Dedifferentiated amniotic fluid mesenchymal stem cell (primary cell): ENCODE measurements at regions not wholly inside any gene's neighbourhood (a gene's known extent, or its start where the extent isn't known, plus 50 kb on each side); places are given as distances from the start of the nearest gene placed in this dataset.
"Not testable (repeated sequence)": the region's sequence is repeated elsewhere in the genome, so short reads cannot be mapped to it uniquely, and the experiment has no call there.

Source experiments
- DNase-seq: peaks from one replicate; pipeline ENCODE4 v3.0.0-alpha.2; 2016; ENCODE audit errors: extremely low spot score

GRCh38 chr2:14053105-14053504, 579.4 kb upstream of the LRATD1 start:
- no peak for DNase-seq

DNA sequence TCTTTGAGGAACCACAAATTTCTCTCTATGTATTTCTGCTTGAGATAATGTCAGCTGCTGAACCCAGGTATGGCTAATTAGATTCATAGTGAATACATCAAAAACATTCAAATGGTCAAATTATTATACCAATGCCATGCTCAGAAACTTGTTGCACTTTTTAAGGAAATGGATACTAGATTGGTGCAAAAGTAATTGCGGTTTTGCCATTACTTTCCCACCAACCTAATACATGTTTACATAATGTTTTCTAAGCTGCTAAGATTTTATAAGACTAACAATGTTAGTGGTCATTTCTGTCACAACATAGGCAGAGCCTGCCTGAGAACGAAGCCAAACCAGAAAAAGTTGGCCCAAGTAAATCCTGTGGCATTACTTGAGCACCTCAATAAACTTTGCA, 568.2 kb upstream of the LRATD1 start:
- no peak for DNase-seq

DNA sequence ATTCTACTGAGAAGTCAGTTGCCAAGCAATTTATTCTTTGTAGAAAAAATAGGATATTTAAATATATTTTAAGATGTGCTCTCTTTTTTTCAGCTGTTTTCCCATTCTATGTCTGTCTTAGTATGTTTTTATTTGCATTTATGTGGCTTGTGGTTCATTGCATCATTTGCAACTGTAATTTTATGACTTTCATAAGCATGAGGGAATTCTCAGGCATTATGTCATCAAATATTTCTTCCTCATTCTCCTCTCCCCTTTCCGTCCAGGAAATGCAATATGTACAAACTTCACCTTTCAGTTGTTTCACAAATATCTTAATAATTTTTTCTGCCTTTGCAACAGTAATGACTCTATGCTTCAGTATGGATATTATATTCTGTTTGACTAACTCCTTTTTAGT, 560.2 kb upstream of the LRATD1 start:
- no peak for DNase-seq

- DNase-seq, result no peak
Measured at GRCh38 chr2:14074691-14075090, 557.8 kb upstream of the LRATD1 start.

DNA sequence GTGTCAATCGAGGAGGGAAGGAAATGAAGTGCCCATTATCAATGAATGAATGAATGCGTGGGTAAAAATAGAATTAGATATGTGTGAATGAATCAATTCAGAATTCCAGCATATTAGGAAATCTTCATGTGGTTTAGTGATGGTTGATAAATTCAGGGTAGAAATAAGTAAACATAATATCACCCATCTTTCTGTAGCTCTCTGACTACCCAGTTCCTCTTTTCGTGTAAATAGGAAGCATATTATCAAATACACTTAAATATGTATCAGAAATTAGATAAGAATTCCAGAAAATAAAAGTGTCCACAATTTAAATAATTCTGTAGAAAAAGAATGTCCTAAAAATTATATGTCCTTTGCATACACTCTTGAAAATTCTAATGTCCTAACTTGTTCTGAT, 552.9 kb upstream of the LRATD1 start:
- no peak for DNase-seq

GRCh38 chr2:14081521-14081920, 551.0 kb upstream of the LRATD1 start:
- DNase-seq, result no peak

DNA sequence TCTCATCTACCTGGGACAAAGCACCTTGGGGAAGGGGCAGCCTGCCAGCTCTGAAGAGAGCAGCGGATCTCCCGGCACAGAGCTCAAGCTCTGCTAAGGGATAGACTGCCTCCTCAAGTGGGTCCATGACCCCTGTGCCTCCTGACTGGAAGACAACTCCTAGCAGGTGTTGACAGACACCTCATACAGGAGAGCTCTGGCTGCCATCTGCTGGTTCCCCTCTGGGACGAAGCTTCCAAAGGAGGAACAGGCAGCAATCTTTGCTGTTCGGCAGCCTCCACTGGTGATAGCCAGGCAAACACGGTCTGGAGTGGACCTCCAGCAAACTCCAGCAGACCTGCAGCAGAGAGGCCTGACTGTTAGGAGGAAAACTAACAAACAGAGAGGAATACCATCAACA, 549.9 kb upstream of the LRATD1 start:
- DNase-seq, result no peak

- no peak for DNase-seq
Measured at GRCh38 chr2:14094592-14094991, 537.9 kb upstream of the LRATD1 start.

DNA sequence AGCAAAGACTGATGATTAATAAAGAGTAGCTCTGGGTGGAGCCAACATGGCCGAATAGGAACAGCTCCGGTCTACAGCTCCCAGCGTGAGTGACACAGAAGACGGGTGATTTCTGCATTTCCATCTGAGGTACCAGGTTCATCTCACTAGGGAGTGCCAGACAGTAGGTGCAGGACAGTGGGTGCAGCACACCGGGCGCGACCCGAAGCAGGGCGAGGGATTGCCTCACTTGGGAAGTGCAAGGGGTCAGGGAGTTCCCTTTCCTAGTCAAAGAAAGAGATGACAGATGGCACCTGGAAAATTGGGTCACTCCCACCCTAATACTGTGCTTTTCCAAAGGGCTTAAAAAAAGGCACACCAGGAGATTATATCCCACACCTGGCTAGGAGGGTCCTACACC, 533.4 kb upstream of the LRATD1 start:
- not testable (repeated sequence) for DNase-seq

- no peak for DNase-seq
Measured at GRCh38 chr2:14114275-14114674, 518.2 kb upstream of the LRATD1 start.

DNA sequence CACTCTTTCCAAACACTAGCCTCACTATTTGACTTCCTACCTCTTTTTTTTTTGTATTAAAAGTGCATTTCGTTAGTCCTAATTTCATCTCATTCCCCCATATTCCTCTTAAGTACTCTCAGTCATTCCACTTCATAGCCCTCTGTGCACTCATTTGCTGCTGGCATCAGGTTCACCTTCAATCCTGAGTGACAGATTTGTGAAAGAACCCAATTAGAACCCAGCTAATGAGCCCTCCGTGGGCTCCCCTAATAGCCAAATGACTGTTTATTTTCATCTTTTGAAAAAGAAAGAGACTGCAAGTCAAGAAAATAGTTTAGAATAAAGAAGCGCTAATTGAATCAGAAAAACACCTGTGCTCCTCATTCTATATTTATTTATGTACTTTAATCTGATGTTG, 512.1 kb upstream of the LRATD1 start:
- DNase-seq, result no peak

- DNase-seq, result no peak
Measured at GRCh38 chr2:14123436-14124103, 508.9 kb upstream of the LRATD1 start.

- DNase-seq, result no peak
Measured at GRCh38 chr2:14125624-14126293, 506.8 kb upstream of the LRATD1 start.

DNA sequence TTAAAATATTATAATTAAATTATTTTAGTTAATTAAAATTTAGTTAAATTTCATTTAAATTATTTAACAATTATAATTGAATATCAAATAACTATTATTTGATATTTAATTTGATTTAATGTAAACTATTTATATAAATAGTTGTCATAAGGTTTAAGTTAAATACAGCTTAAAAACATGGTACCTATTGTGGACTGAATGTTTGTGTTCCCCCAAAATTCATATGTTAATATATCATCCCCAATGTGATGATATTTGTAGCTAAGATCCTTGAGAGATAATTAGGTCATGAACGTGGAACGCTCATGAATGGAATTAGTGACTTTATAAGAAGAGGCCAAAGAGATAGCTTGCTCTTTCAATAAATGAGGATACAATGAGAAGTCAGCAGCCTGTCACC, 505.7 kb upstream of the LRATD1 start:
- DNase-seq, result no peak

DNA sequence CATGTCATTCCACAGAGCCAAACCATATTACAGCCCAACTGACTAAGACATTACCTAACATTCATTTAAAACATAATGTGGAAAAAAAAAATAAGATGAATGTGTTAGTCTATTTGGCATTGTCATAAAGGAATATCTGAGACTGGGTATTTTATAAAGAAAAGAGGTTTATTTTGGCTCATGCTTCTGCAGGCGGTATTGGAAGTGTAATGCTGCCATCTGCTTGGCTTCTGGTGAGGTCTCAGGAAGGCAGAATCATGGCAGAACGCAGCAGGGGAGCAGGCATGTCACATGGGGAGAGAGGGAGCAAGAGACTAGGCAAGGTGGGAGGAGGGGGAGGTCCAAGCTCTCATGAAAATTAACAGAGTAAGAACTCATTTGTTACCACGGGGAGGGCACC, 504.8 kb upstream of the LRATD1 start:
- DNase-seq, result no peak

DNA sequence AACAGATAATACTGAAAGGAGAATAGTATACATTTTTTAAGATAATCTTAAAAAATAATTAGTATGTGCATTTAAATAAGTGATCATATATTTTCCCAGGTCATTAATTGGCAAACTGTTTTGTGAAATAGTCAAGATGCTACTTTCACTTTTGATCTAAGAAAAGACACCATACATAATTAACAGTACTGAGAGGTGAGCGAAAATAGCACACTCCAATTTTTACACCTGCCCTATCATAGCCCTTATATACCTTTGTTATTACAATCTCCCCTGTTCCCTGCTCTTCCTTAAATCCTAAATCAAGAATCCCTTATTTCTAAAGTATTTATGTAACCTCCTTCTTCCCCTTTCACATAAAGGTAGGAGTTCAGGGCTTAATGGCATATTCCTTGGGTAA, 500.1 kb upstream of the LRATD1 start:
- DNase-seq, result no peak

- DNase-seq, result no peak
Measured at GRCh38 chr2:14134771-14135170, 497.7 kb upstream of the LRATD1 start.

- DNase-seq, result no peak
Measured at GRCh38 chr2:14136030-14136429, 496.5 kb upstream of the LRATD1 start.

DNA sequence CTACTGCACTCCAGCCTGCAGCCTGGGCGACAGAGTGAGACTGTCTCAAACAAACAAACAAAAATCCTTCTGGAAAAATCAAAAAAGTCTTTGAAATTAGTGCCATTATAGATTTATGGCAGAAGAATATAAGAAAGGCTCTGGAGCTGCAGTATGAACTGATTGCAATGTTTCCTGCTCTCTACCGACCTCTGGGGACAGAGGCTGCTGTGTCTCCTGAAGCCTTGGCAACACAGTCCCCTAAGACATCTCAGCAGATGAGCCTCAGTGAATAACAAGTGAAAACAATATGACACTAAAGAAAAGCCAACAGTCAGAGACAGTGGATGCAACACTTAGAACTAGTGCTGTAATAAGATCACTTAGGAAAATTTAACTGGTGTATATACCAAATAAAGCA, 494.9 kb upstream of the LRATD1 start:
- DNase-seq, result no peak

DNA sequence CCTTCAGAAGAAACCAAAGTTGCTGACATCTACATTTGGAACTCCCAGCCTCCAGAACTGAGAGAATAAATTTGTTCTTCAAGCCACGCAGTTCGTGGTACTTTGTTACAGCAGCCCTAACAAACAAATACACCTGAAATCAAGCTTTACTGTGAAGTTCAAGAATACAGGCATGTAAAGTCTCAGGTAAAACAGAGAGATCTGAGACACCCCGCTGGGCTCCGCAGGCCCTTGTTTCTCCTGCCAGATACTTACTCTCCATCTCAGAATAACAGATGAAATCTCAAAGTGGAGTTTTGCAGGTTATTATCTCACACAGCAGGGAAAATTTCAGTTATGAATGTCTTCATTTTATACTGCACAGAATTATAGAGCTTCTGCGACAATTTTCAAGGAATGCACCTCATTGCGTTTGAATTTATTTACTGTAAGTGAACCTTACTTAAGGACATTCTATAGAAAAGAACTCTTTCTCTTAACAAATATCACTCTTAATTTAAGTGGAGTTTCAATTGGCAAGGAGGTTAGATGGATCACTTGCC, 492.4 kb upstream of the LRATD1 start:
- no peak for DNase-seq

GRCh38 chr2:14143435-14143834, 489.1 kb upstream of the LRATD1 start:
- no peak for DNase-seq

DNA sequence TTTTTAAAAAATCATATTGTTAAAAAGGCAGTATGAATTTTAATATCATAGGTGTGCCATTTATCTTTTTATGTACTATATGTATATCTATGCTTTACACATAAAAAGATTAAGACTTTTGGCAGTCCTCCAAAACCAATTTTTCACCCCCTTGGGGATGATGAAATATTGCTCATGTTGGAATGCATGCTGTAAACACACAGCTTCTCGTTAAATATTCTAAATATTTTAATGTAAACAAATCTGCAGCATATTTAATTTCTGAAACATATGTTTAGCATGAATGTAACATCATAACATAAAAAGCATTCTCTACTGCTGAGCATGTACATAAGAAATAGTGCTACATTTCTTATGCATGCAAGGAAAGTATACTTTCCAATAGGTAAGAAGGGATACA, 484.3 kb upstream of the LRATD1 start:
- DNase-seq, result no peak

DNA sequence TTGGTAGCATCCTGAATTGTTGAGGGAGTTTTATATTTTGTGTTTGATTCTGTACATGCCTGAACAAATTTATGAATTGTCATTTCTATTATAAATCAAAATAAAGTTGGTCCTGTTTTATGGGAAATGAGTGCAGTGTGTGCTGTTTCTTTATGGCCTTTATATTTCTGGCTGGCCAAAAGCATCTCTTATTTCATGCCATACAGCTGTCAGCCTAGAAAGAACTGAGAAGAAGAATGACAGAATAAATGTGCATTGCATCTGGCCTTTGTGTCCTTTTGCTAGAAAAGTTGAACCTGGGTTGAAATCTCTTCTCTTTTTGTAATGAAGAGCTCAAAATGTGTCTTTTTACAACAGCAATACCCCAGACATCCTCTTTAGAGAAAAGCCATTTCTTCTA, 474.7 kb upstream of the LRATD1 start:
- DNase-seq, result no peak

DNA sequence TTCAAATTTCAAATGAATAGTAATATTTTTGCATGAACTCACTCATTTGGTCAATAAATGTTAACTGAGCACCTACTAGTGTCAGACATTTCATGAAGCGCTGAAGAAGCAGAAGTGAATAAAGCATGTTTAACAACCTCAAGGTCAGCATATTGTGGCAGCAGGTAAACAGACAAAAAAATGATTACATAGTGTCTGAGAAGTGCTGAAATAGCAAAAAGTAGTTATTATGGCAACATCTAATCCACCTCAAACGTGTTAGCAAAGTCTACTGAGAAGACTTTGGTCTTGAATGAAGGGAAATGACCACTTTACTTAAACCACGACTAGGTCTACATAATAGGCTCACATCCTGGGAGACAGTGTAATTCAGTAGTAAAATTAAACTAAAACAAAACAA, 452.2 kb upstream of the LRATD1 start:
- DNase-seq, result no peak
